HEK293T (cell line): ENCODE measurements at regions not wholly inside any gene's neighbourhood (a gene's known extent, or its start where the extent isn't known, plus 50 kb on each side); places are given as distances from the start of the nearest gene placed in this dataset.

Experiments used
- CTCF ChIA-PET: fragments of 350-600 bp; formaldehyde crosslinking; extraction: SDS; loops from one replicate; lab custom pipeline; 2021; ENCODE audit warnings: antibody characterized with exemption, inconsistent platforms; lab: Yijun Ruan, JAX
- POLR2A ChIA-PET: fragments of 350-600 bp; formaldehyde crosslinking; extraction: SDS; loops from one replicate; lab custom pipeline; 2020; ENCODE audit warnings: antibody characterized with exemption, inconsistent platforms; lab: Yijun Ruan, JAX
- DNase-seq: peaks from one replicate; pipeline ENCODE4 v3.0.0; 2012; ENCODE audit warnings: mixed read lengths; ENCODE audit errors: extremely low spot score
- ARNT ChIP-seq: fragments of 450-650 bp; IDR thresholded peaks from 2 replicates; pipeline ENCODE4 v1.6.1; 2017; ENCODE audit warnings: mild to moderate bottlenecking
- BHLHE40 ChIP-seq: fragments of 450-650 bp; IDR thresholded peaks from 2 replicates; pipeline ENCODE4 v1.6.1; 2016; ENCODE audit warnings: mild to moderate bottlenecking, moderate library complexity, borderline replicate concordance
- CTBP1 ChIP-seq: fragments of 450-650 bp; IDR thresholded peaks from 2 replicates; pipeline ENCODE4 v1.6.1; 2016; ENCODE audit warnings: borderline replicate concordance
- ELF4 ChIP-seq: fragments of 450-650 bp; IDR thresholded peaks from 2 replicates; pipeline ENCODE4 v1.6.1; 2017; ENCODE audit warnings: antibody characterized with exemption
- FOXA1 ChIP-seq: fragments of 450-650 bp; IDR thresholded peaks from 2 replicates; pipeline ENCODE4 v1.6.1; 2016; ENCODE audit warnings: mild to moderate bottlenecking
- FOXK2 ChIP-seq: fragments of 450-650 bp; IDR thresholded peaks from 2 replicates; pipeline ENCODE4 v1.6.1; 2016; ENCODE audit warnings: mild to moderate bottlenecking
- FOXM1 ChIP-seq: fragments of 450-650 bp; IDR thresholded peaks from 2 replicates; pipeline ENCODE4 v1.6.1; 2017; ENCODE audit warnings: mild to moderate bottlenecking, borderline replicate concordance
- HDGF ChIP-seq: fragments of 450-650 bp; IDR thresholded peaks from 2 replicates; pipeline ENCODE4 v1.6.1; 2017; ENCODE audit warnings: antibody characterized with exemption, borderline replicate concordance
- L3MBTL2 ChIP-seq: fragments of 450-650 bp; conservative IDR thresholded peaks from 2 replicates; pipeline ENCODE4 v1.6.1; 2016; ENCODE audit warnings: mild to moderate bottlenecking
- LEF1 ChIP-seq: fragments of 450-650 bp; IDR thresholded peaks from 2 replicates; pipeline ENCODE4 v1.6.1; 2017; ENCODE audit warnings: mild to moderate bottlenecking, borderline replicate concordance
- NFRKB ChIP-seq: fragments of 450-650 bp; IDR thresholded peaks from 2 replicates; pipeline ENCODE4 v1.6.1; 2016; ENCODE audit warnings: mild to moderate bottlenecking, moderate library complexity
- SP1 ChIP-seq: fragments of 450-650 bp; IDR thresholded peaks from 2 replicates; pipeline ENCODE4 v1.6.1; 2017
- SUZ12 ChIP-seq: fragments of 450-650 bp; IDR thresholded peaks from 2 replicates; pipeline ENCODE4 v1.6.1; 2016; ENCODE audit warnings: mild to moderate bottlenecking
- TARDBP ChIP-seq: fragments of 450-650 bp; IDR thresholded peaks from 2 replicates; pipeline ENCODE4 v1.6.1; 2016
- ZNF384 ChIP-seq: fragments of 450-650 bp; IDR thresholded peaks from 2 replicates; pipeline ENCODE4 v1.6.1; 2016
- TF ChIP-seq, protein P1 (sequence below): fragments of 450-650 bp; IDR thresholded peaks from 2 replicates; pipeline ENCODE4 v1.6.1; 2016

DNA sequence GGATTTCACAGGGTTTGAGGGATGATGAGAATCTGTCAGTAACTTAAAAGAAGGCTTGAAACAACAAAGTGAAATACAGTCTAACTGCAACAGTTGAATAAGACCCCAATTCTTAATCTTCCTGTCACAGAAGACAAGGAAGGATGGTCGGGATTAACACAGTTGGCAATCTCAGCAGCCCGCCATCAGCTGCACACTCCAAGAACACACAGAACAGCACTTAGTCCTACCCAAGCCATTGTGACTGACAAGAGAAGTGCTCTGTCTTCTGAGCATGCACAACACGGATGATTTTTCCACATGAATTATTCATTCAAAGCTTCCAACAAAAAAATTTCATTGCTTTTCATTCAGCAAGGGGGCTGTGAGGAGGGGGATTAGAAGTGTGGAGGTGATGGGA, 576.1 kb downstream of the TLE4 start:
- POLR2A ChIA-PET, result no interaction called here
- no peak for DNase-seq
- CTCF ChIA-PET, result interaction anchor here (0.6 kb wide), 1 partner anchor 893 kb away, joined by 3 read pairs; no protein-coding TSS in a partner anchor
- TF ChIP-seq HDGF (no peak), LEF1 (no peak), SUZ12 (no peak), ZNF384 (no peak), FOXK2 (no peak), CTBP1 (no peak), TARDBP (no peak), SP1 (no peak), BHLHE40 (no peak), NFRKB (no peak), FOXA1 (no peak)
- TF ChIP-seq, protein P1, sequence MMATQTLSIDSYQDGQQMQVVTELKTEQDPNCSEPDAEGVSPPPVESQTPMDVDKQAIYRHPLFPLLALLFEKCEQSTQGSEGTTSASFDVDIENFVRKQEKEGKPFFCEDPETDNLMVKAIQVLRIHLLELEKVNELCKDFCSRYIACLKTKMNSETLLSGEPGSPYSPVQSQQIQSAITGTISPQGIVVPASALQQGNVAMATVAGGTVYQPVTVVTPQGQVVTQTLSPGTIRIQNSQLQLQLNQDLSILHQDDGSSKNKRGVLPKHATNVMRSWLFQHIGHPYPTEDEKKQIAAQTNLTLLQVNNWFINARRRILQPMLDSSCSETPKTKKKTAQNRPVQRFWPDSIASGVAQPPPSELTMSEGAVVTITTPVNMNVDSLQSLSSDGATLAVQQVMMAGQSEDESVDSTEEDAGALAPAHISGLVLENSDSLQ, result no peak

DNA sequence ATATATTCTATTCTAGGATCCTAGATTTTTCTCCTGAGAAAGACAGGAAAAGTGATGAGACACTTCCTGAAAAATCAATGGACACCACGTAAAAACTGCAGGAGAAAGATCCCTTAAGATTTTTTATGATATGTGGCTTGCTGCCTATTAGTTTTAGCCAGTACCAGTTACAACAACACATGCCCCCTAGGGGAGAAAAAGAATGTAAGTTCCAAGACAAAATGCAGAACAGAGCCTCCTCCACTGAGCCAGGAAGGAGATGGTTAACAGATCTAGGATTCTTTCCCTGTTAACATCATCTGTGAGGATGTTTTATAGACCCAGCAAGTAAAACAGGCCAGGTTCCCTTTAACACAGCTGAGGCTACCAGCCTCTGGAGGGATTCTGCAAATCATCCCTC, 574.7 kb downstream of the TLE4 start:
- POLR2A ChIA-PET, result no interaction called here
- no peak for DNase-seq
- CTCF ChIA-PET, result interaction anchor here (1.3 kb wide), 1 partner anchor 10 kb away, joined by 3 read pairs; no protein-coding TSS in a partner anchor
- TF ChIP-seq CTBP1 (no peak), ZNF384 (no peak), BHLHE40 (no peak), FOXK2 (no peak), ELF4 (no peak), SP1 (no peak), L3MBTL2 (no peak), NFRKB (no peak), TARDBP (no peak), ARNT (no peak), FOXA1 (no peak)
- TF ChIP-seq, protein P1, result no peak

DNA sequence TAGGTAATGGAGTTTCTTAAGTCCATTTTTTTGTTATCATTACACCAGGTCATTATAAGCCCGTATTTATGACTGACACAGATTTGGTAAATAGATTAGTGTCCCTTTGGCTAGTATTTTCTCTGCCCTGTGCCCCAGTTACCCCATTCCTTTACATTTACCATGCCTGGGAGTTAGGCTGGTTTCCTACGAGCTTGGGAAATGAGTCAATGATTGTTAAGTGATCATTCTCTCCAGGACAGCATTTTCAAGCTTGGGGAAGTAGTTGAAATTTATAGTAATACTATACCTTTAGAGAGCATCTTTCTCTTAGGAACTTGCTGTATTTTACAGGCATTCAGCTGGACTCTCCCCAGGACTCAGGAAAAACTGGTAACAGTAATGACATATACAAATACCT, 573.1 kb downstream of the TLE4 start:
- POLR2A ChIA-PET, result no interaction called here
- CTCF ChIA-PET, result no interaction called here
- DNase-seq, result no peak
- no peak for TF ChIP-seq SUZ12
- TF ChIP-seq FOXM1, result no peak
- no peak for TF ChIP-seq ARNT
- no peak for TF ChIP-seq NFRKB
- no peak for TF ChIP-seq TARDBP

DNA sequence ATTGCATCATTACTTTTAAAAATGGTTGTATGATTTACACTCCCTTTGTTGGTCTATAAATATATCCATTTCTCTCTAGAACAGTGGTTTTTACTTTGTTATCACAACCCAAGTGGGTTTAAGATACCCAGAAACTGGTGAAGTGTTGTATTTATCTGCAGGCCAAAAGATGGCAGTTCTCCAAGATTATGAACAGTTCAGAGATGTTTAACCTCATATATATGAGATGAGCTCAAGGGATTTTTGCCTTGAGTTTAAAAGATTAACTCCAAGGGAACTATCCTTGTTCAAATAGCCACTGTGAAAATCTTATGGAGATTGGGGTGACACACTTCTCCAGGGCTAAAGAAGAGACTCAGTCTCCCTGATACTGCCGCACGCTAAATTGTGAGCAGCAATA, 572.6 kb downstream of the TLE4 start:
- ChIA-PET POLR2A (no interaction called here), CTCF (no interaction called here)
- no peak for DNase-seq
- TF ChIP-seq CTBP1, result no peak
- TF ChIP-seq, protein P1, result no peak

GRCh38 chr9:80143899-80144298, 572.1 kb downstream of the TLE4 start:
- CTCF ChIA-PET, result no interaction called here
- TF ChIP-seq ZNF384 (no peak), ARNT (no peak), LEF1 (no peak), TARDBP (no peak), SP1 (no peak), NFRKB (no peak), CTBP1 (no peak), ELF4 (no peak), SUZ12 (no peak), FOXM1 (no peak), HDGF (no peak), L3MBTL2 (no peak), FOXK2 (no peak), FOXA1 (no peak), BHLHE40 (no peak)
- TF ChIP-seq, protein P1, result no peak
- POLR2A ChIA-PET, result no interaction called here
- DNase-seq, result no peak

DNA sequence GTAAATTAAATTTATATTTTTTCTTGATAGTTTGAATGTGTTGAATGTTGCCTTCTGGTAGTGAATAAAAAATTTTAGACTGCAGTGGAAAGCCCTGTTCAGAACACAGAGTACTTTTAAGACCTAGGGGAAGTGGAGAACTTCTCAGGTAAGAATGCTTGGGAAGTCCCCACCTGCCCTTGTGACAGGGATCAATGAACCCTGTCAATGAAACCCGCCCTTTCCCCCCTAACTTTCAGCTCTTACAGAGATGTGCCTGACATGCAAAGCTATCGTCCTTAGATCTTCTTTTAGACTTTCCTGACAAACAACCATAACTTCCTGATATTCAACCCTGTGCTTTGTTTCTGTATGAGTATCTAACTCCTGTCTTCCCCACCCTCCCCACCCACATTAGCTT, 562.7 kb downstream of the TLE4 start:
- no peak for TF ChIP-seq LEF1
- no peak for TF ChIP-seq L3MBTL2
- TF ChIP-seq, protein P1, result no peak
- no peak for TF ChIP-seq SP1
- TF ChIP-seq ELF4, result no peak
- POLR2A ChIA-PET, result no interaction called here
- DNase-seq, result no peak
- CTCF ChIA-PET, result interaction anchor here (0.6 kb wide), 1 partner anchor 37 kb away, joined by 3 read pairs; no protein-coding TSS in a partner anchor
